IMR-90 (cell line): ENCODE measurements at regions not wholly inside any gene's neighbourhood (a gene's known extent, or its start where the extent isn't known, plus 50 kb on each side); places are given as distances from the start of the nearest gene placed in this dataset.

Source experiments
- BHLHE40 ChIP-seq: fragments of 150-350 bp; IDR thresholded peaks from 2 replicates; pipeline ENCODE4 v1.6.1; 2016; ENCODE audit warnings: mild to moderate bottlenecking, low read depth, low read length
- CEBPB ChIP-seq: IDR thresholded peaks from 2 replicates; pipeline ENCODE4 v1.6.1; 2012; ENCODE audit warnings: low read depth, low read length, improper control_type of control experiment
- ELK1 ChIP-seq: fragments of 150-350 bp; IDR thresholded peaks from 2 replicates; pipeline ENCODE4 v1.6.1; 2016; ENCODE audit warnings: low read depth, mild to moderate bottlenecking, low read length, moderate library complexity, borderline replicate concordance
- FOS ChIP-seq: fragments of 150-350 bp; IDR thresholded peaks from 2 replicates; pipeline ENCODE4 v1.6.1; 2016; ENCODE audit warnings: low read depth, low read length
- MAZ ChIP-seq: IDR thresholded peaks from 2 replicates; pipeline ENCODE4 v1.6.1; 2012; ENCODE audit warnings: low read depth, mild to moderate bottlenecking, low read length, improper control_type of control experiment, moderate library complexity, borderline replicate concordance
- MXI1 ChIP-seq: IDR thresholded peaks from 2 replicates; pipeline ENCODE4 v1.6.1; 2012; ENCODE audit warnings: low read depth, mild to moderate bottlenecking, low read length, moderate library complexity, borderline replicate concordance
- POLR2A ChIP-seq: IDR thresholded peaks from 2 replicates; pipeline ENCODE4 v1.6.1; 2012; ENCODE audit warnings: mild to moderate bottlenecking, low read depth, low read length
- RAD21 ChIP-seq: IDR thresholded peaks from 2 replicates; pipeline ENCODE4 v1.6.1; 2012; ENCODE audit warnings: low read length, improper control_type of control experiment
- RFX5 ChIP-seq: IDR thresholded peaks from 2 replicates; pipeline ENCODE4 v1.8.0; 2012; ENCODE audit warnings: low read depth, mild to moderate bottlenecking, low read length, moderate library complexity
- TF ChIP-seq, protein P1 (sequence below): conservative IDR thresholded peaks from 2 replicates; pipeline ENCODE4 v1.5.1; 2012; ENCODE audit warnings: mild to moderate bottlenecking, low read depth, low read length, improper control_type of control experiment

DNA sequence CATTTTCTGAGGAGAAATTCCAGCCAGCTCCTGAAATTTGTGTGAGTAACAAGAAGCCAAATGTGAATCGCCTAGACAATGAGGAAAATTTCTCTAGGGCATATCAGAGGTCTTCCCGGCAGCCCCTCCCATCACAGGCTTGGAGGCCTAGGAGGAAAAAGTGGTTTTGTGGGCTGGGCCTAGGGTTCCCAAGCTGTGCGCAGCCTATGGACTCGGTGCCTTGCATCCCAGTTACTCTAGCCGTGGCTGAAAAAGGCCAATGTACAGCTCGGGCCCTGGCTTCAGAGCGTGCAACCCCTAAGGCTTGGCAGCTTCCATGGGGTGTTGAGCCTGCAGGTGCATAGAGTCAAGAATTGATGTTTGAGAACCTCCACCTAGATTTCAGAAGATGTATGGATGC, 556.2 kb upstream of the DSEL start:
- TF ChIP-seq ELK1 (no peak), POLR2A (no peak), MXI1 (no peak), RAD21 (no peak), FOS (no peak), RFX5 (no peak), BHLHE40 (no peak), MAZ (no peak), CEBPB (no peak)
- TF ChIP-seq, protein P1, sequence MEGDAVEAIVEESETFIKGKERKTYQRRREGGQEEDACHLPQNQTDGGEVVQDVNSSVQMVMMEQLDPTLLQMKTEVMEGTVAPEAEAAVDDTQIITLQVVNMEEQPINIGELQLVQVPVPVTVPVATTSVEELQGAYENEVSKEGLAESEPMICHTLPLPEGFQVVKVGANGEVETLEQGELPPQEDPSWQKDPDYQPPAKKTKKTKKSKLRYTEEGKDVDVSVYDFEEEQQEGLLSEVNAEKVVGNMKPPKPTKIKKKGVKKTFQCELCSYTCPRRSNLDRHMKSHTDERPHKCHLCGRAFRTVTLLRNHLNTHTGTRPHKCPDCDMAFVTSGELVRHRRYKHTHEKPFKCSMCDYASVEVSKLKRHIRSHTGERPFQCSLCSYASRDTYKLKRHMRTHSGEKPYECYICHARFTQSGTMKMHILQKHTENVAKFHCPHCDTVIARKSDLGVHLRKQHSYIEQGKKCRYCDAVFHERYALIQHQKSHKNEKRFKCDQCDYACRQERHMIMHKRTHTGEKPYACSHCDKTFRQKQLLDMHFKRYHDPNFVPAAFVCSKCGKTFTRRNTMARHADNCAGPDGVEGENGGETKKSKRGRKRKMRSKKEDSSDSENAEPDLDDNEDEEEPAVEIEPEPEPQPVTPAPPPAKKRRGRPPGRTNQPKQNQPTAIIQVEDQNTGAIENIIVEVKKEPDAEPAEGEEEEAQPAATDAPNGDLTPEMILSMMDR, result no peak
